ENCODE measurements at regions not wholly inside any gene's neighbourhood (a gene's known extent, or its start where the extent isn't known, plus 50 kb on each side); places are given as distances from the start of the nearest gene placed in this dataset.

GRCh38 chr11:80650966-80651365 is 1210.1 kb upstream of the TENM4 start:
- H3K27me3 ChIP-seq (ENCODE audit: control insufficient read depth in 1 of 2, insufficient read depth in 2 of 2, low read length in 2 of 2), result no peaks in the 10 kb centered on the region
- H3K9me3 Mint-ChIP-seq, result peaks cover 10% of the 10 kb centered on the region
- H3K36me3 Mint-ChIP-seq (ENCODE audit: low read depth), result no peaks in the 10 kb centered on the region
- POLR2A ChIA-PET, result no interaction called here
- CTCF ChIA-PET, result no interaction called here
- intact Hi-C loops (cut with DNase I, micrococcal nuclease), result no loop called here
- H3K4me3 Mint-ChIP-seq, result no peak overlapping the region
- TF ChIP-seq CTCF (IDR thresholded peaks at IDR 0.05), result no peak
- no peak overlapping the region for H3K27ac Mint-ChIP-seq
- no peaks in the 10 kb centered on the region for H3K4me1 Mint-ChIP-seq (ENCODE audit: low read depth)
- no peaks in the 10 kb centered on the region for H3K27me3 Mint-ChIP-seq
- H3K9me3 ChIP-seq (ENCODE audit: control insufficient read depth in 1 of 2, insufficient read depth in 1 of 2, low read length in 2 of 2), result peaks cover 0 to 3% of the 10 kb centered on the region in 2 experiments
- no peak overlapping the region for H3K4me3 ChIP-seq (ENCODE audit: low read length)
- H3K36me3 ChIP-seq (ENCODE audit: insufficient read depth, low read length), result no peaks in the 10 kb centered on the region
- ATAC-seq (ENCODE audit: poor library complexity), result no peak
- DNase-seq, result no peak
- H3K27ac ChIP-seq (ENCODE audit: low read depth in 1 of 2, low read length in 2 of 2), result no peak overlapping the region
- no peaks in the 10 kb centered on the region for H3K4me1 ChIP-seq (ENCODE audit: insufficient read depth, low read length)

GRCh38 chr11:80649186-80649585 is 1208.4 kb upstream of the TENM4 start:
- H3K27me3 ChIP-seq (ENCODE audit: control insufficient read depth in 1 of 2, insufficient read depth in 2 of 2, low read length in 2 of 2), result no peaks in the 10 kb centered on the region

GRCh38 chr11:80638296-80638695 is 1197.5 kb upstream of the TENM4 start:
- Histone ChIP-seq H3K36me3 (ENCODE audit: insufficient read depth, low read length) (no peaks in the 10 kb centered on the region), H3K27ac (ENCODE audit: low read depth in 1 of 2, low read length in 2 of 2) (no peak overlapping the region), H3K4me3 (ENCODE audit: low read length) (no peak overlapping the region), H3K4me1 (ENCODE audit: insufficient read depth, low read length) (no peaks in the 10 kb centered on the region), H3K9me3 (ENCODE audit: control insufficient read depth in 1 of 2, insufficient read depth in 1 of 2, low read length in 2 of 2) (peaks cover 0 to 9% of the 10 kb centered on the region in 2 experiments), H3K27me3 (ENCODE audit: control insufficient read depth in 1 of 2, insufficient read depth in 2 of 2, low read length in 2 of 2) (no peaks in the 10 kb centered on the region)
- no peaks in the 10 kb centered on the region for H3K36me3 Mint-ChIP-seq (ENCODE audit: low read depth)
- no peaks in the 10 kb centered on the region for H3K4me1 Mint-ChIP-seq (ENCODE audit: low read depth)
- no peak overlapping the region for H3K27ac Mint-ChIP-seq
- ChIA-PET CTCF (no interaction called here), POLR2A (no interaction called here)
- ATAC-seq (ENCODE audit: poor library complexity) (no peak), DNase-seq (no peak)
- peaks cover 12% of the 10 kb centered on the region for H3K9me3 Mint-ChIP-seq
- no peaks in the 10 kb centered on the region for H3K27me3 Mint-ChIP-seq
- intact Hi-C loops (cut with DNase I, micrococcal nuclease), result no loop called here
- TF ChIP-seq CTCF (IDR thresholded peaks at IDR 0.05), result no peak
- H3K4me3 Mint-ChIP-seq, result no peak overlapping the region

More at GRCh38 chr11:80649186-80649585, 1208.4 kb upstream of the TENM4 start:
- Histone ChIP-seq H3K4me3 (ENCODE audit: low read length) (no peak overlapping the region), H3K27ac (ENCODE audit: low read depth in 1 of 2, low read length in 2 of 2) (no peak overlapping the region), H3K9me3 (ENCODE audit: control insufficient read depth in 1 of 2, insufficient read depth in 1 of 2, low read length in 2 of 2) (peaks cover 0 to 3% of the 10 kb centered on the region in 2 experiments), H3K4me1 (ENCODE audit: insufficient read depth, low read length) (no peaks in the 10 kb centered on the region), H3K36me3 (ENCODE audit: insufficient read depth, low read length) (no peaks in the 10 kb centered on the region)
- Mint-ChIP-seq H3K4me1 (ENCODE audit: low read depth) (no peaks in the 10 kb centered on the region), H3K27ac (no peak overlapping the region), H3K27me3 (no peaks in the 10 kb centered on the region), H3K9me3 (peaks cover 8% of the 10 kb centered on the region), H3K36me3 (ENCODE audit: low read depth) (no peaks in the 10 kb centered on the region), H3K4me3 (no peak overlapping the region)
- ChIA-PET CTCF (no interaction called here), POLR2A (no interaction called here)
- ATAC-seq (ENCODE audit: poor library complexity) (no peak), DNase-seq (no peak)
- intact Hi-C loops (cut with DNase I, micrococcal nuclease), result no loop called here
- no peak for TF ChIP-seq CTCF (IDR thresholded peaks at IDR 0.05)

Data from CD4-positive, alpha-beta T cell (primary cell).